Hepatocyte (in vitro differentiated cells): ENCODE measurements at regions not wholly inside any gene's neighbourhood (a gene's known extent, or its start where the extent isn't known, plus 50 kb on each side); places are given as distances from the start of the nearest gene placed in this dataset.

ENCODE experiments used
- EZH2phosphoT487 ChIP-seq: fragments of 200-600 bp; sonication (generic); IDR thresholded peaks from one replicate; pipeline ENCODE4 v1.6.1; 2018; ENCODE audit warnings: antibody characterized with exemption, mild to moderate bottlenecking, low read depth, moderate library complexity; ENCODE audit not compliant: unreplicated experiment, severe bottlenecking
- TF ChIP-seq, protein P1 (sequence below): fragments of 200-600 bp; sonication (generic); IDR thresholded peaks from 2 replicates; pipeline ENCODE4 v1.5.1; 2016; ENCODE audit warnings: antibody characterized with exemption, mild to moderate bottlenecking; ENCODE audit not compliant: poor library complexity

- no peak for TF ChIP-seq EZH2phosphoT487
- TF ChIP-seq, protein P1, sequence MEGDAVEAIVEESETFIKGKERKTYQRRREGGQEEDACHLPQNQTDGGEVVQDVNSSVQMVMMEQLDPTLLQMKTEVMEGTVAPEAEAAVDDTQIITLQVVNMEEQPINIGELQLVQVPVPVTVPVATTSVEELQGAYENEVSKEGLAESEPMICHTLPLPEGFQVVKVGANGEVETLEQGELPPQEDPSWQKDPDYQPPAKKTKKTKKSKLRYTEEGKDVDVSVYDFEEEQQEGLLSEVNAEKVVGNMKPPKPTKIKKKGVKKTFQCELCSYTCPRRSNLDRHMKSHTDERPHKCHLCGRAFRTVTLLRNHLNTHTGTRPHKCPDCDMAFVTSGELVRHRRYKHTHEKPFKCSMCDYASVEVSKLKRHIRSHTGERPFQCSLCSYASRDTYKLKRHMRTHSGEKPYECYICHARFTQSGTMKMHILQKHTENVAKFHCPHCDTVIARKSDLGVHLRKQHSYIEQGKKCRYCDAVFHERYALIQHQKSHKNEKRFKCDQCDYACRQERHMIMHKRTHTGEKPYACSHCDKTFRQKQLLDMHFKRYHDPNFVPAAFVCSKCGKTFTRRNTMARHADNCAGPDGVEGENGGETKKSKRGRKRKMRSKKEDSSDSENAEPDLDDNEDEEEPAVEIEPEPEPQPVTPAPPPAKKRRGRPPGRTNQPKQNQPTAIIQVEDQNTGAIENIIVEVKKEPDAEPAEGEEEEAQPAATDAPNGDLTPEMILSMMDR, result no peak
Measured at GRCh38 chr21:38752051-38752505, 53.7 kb upstream of the ETS2 start.
